GM12872 (cell line): ENCODE measurements at regions not wholly inside any gene's neighbourhood (a gene's known extent, or its start where the extent isn't known, plus 50 kb on each side); places are given as distances from the start of the nearest gene placed in this dataset.

ENCODE experiments used
- TF ChIP-seq, protein P1 (sequence below): IDR thresholded peaks from 3 replicates; pipeline ENCODE4 v1.5.1; 2011; ENCODE audit warnings: low read depth, mild to moderate bottlenecking, low read length, moderate library complexity; ENCODE audit not compliant: insufficient read depth

GRCh38 chr3:23107221-23107620 is 95.9 kb upstream of the UBE2E2 start:
- TF ChIP-seq, protein P1, sequence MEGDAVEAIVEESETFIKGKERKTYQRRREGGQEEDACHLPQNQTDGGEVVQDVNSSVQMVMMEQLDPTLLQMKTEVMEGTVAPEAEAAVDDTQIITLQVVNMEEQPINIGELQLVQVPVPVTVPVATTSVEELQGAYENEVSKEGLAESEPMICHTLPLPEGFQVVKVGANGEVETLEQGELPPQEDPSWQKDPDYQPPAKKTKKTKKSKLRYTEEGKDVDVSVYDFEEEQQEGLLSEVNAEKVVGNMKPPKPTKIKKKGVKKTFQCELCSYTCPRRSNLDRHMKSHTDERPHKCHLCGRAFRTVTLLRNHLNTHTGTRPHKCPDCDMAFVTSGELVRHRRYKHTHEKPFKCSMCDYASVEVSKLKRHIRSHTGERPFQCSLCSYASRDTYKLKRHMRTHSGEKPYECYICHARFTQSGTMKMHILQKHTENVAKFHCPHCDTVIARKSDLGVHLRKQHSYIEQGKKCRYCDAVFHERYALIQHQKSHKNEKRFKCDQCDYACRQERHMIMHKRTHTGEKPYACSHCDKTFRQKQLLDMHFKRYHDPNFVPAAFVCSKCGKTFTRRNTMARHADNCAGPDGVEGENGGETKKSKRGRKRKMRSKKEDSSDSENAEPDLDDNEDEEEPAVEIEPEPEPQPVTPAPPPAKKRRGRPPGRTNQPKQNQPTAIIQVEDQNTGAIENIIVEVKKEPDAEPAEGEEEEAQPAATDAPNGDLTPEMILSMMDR, result no peak

DNA sequence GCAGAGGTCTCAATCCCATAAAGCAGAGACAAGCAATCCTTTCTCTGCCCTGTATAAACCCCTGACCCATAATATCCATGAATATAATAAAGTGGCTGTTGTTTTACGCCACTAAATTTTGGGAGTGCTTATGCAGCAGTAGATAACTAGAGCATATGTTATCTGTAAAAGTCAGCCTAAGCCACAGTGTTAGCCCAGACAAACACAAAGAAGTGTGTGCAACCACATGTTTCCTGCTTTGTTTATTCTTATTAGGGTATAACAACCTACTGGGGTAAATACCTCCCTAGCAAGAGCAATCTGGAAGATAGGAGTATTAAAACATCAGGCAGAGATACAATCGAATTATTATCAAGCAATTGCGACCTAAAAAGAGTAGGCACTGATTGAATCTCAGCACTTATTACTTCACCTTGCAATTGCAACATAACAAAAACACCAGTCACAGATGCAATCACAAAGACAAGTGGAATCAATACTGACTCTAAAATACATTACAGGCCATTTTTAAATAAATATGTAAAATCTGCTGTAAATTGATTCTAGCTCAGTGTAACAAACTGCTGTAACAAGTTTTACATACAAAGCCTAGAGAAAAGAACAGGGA is 94.6 kb upstream of the UBE2E2 start:
- TF ChIP-seq, protein P1, result no peak

GRCh38 chr3:23111286-23111685 is 91.8 kb upstream of the UBE2E2 start:
- TF ChIP-seq, protein P1, result no peak

- TF ChIP-seq, protein P1, result no peak
Observed at GRCh38 chr3:23111797-23112196, 91.3 kb upstream of the UBE2E2 start.

GRCh38 chr3:23112491-23112890 is 90.6 kb upstream of the UBE2E2 start:
- TF ChIP-seq, protein P1, result no peak

GRCh38 chr3:23113455-23114171 is 89.5 kb upstream of the UBE2E2 start:
- TF ChIP-seq, protein P1, result no peak

DNA sequence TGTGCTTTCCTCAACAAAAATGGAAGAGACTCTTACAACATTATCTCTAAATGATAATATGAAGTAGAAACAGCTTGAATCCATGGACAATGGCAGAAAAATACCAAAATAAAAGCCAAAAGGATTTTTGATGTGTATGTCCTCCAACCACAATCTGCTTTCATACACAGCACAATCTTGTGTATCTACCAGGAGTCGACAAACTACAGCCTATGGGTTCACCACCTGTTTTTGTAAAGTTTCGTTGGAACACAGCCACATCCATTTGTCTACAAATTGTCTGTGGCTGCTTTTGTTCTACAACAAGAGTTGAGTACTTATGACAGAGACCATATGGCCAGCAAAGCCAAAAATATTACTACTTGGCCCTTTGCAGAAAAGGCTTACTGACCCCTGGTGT is 88.7 kb upstream of the UBE2E2 start:
- TF ChIP-seq, protein P1, result no peak
